Dedifferentiated amniotic fluid mesenchymal stem cell (primary cell): ENCODE measurements at regions not wholly inside any gene's neighbourhood (a gene's known extent, or its start where the extent isn't known, plus 50 kb on each side); places are given as distances from the start of the nearest gene placed in this dataset.
"Not testable (repeated sequence)": the region's sequence is repeated elsewhere in the genome, so short reads cannot be mapped to it uniquely, and the experiment has no call there.

Source experiments
- DNase-seq: peaks from one replicate; pipeline ENCODE4 v3.0.0-alpha.2; 2016; ENCODE audit errors: extremely low spot score

- no peak for DNase-seq
Observed at GRCh38 chr12:73187765-73188164, 915.6 kb downstream of the TRHDE start.

- DNase-seq = no peak
Observed at GRCh38 chr12:73210548-73211204, 938.5 kb downstream of the TRHDE start.

- DNase-seq = no peak
Observed at GRCh38 chr12:73220951-73221350, 948.8 kb downstream of the TRHDE start.

GRCh38 chr12:73221398-73221797, 949.2 kb downstream of the TRHDE start:
- DNase-seq = no peak

GRCh38 chr12:73221836-73222235, 949.7 kb downstream of the TRHDE start:
- no peak for DNase-seq

GRCh38 chr12:73225371-73225937, 953.3 kb downstream of the TRHDE start:
- DNase-seq = no peak

GRCh38 chr12:73225941-73226340, 953.8 kb downstream of the TRHDE start:
- DNase-seq = no peak

GRCh38 chr12:73226593-73226992, 954.4 kb downstream of the TRHDE start:
- no peak for DNase-seq

GRCh38 chr12:73228828-73229227, 956.7 kb downstream of the TRHDE start:
- not testable (repeated sequence) for DNase-seq

GRCh38 chr12:73235387-73235786, 963.2 kb downstream of the TRHDE start:
- DNase-seq = no peak

GRCh38 chr12:73240110-73240509, 967.9 kb downstream of the TRHDE start:
- DNase-seq = no peak

GRCh38 chr12:73262788-73263381, 990.7 kb downstream of the TRHDE start:
- no peak for DNase-seq

GRCh38 chr12:73266206-73266605, 994.0 kb downstream of the TRHDE start:
- DNase-seq = no peak

- DNase-seq = no peak
Observed at GRCh38 chr12:73274976-73275375, 1002.8 kb downstream of the TRHDE start.

GRCh38 chr12:73277971-73278370, 1005.8 kb downstream of the TRHDE start:
- no peak for DNase-seq

GRCh38 chr12:73301530-73301929, 1029.4 kb downstream of the TRHDE start:
- no peak for DNase-seq

- no peak for DNase-seq
Observed at GRCh38 chr12:73307260-73307659, 1035.1 kb downstream of the TRHDE start.

GRCh38 chr12:73308079-73308478, 1035.9 kb downstream of the TRHDE start:
- DNase-seq = no peak

GRCh38 chr12:73308747-73309146, 1036.6 kb downstream of the TRHDE start:
- DNase-seq = no peak

GRCh38 chr12:73321319-73321718, 1049.1 kb downstream of the TRHDE start:
- no peak for DNase-seq

GRCh38 chr12:73321776-73322175, 1049.6 kb downstream of the TRHDE start:
- no peak for DNase-seq

- no peak for DNase-seq
Observed at GRCh38 chr12:73330584-73331351, 1058.6 kb downstream of the TRHDE start.
